BE2C (cell line): ENCODE measurements at regions not wholly inside any gene's neighbourhood (a gene's known extent, or its start where the extent isn't known, plus 50 kb on each side); places are given as distances from the start of the nearest gene placed in this dataset.

Experiments
- DNase-seq: peaks from one replicate; pipeline ENCODE4 v3.0.0-alpha.2; 2020
- H3K27me3 ChIP-seq: fragments of 250-450 bp; sonication (Bioruptor Pico); 2 replicates; pipeline ENCODE4 v1.5.1; 2020; ENCODE audit warnings: mild to moderate bottlenecking
- H3K36me3 ChIP-seq: fragments of 250-450 bp; sonication (Bioruptor Pico); 2 replicates; pipeline ENCODE4 v1.5.1; 2020; ENCODE audit warnings: mild to moderate bottlenecking
- H3K4me1 ChIP-seq: fragments of 250-450 bp; sonication (Bioruptor Pico); 2 replicates; pipeline ENCODE4 v1.5.1; 2020
- H3K4me3 ChIP-seq: 2 replicates; pipeline ENCODE4 v1.5.1; 2011; ENCODE audit warnings: low read depth, low read length
- H3K9me3 ChIP-seq: fragments of 250-450 bp; sonication (Bioruptor Pico); 2 replicates; pipeline ENCODE4 v1.5.1; 2020
- TF ChIP-seq, protein P1 (sequence below): IDR thresholded peaks from 2 replicates; pipeline ENCODE4 v1.5.1; 2012; ENCODE audit warnings: mild to moderate bottlenecking, low read depth, low read length

DNA sequence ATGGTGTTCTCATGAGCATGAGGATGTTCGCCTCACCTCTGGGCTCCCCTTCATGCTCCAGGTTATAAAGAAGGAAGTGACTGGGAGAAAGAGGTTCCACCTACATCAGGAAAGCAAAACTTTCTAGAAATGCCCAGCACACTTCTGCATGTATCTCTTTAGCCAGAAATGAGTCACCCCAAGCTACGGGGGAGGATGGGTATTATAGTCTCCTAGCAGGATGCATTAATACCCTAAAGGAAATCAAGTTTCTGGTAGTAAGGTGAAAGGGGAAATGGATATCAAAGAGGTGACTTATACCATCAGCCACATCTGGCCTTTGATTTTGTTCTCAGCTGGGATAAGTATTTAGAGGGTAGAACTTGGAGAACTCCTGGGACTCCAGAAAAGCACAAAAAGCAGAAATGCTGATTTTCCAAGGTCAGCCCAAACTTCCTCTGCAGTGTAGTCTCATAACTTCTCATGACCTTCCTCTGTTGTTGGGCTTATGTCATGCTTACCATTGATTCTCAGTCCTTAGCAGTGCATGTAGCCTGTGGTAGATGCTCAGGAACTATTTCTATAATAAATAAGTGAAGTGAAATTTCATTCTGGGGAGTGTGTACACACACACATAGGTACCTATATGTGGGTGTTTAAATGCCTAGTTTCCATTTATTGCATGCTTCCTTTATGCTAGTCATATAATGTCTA, 209.4 kb upstream of the CRY1 start:
- peaks cover 11% of the 10 kb centered on the region; the same call in 1 of the 2 replicates for H3K27me3 ChIP-seq
- H3K4me1 ChIP-seq: no peaks in the 10 kb centered on the region
- DNase-seq: no peak
- TF ChIP-seq, protein P1, sequence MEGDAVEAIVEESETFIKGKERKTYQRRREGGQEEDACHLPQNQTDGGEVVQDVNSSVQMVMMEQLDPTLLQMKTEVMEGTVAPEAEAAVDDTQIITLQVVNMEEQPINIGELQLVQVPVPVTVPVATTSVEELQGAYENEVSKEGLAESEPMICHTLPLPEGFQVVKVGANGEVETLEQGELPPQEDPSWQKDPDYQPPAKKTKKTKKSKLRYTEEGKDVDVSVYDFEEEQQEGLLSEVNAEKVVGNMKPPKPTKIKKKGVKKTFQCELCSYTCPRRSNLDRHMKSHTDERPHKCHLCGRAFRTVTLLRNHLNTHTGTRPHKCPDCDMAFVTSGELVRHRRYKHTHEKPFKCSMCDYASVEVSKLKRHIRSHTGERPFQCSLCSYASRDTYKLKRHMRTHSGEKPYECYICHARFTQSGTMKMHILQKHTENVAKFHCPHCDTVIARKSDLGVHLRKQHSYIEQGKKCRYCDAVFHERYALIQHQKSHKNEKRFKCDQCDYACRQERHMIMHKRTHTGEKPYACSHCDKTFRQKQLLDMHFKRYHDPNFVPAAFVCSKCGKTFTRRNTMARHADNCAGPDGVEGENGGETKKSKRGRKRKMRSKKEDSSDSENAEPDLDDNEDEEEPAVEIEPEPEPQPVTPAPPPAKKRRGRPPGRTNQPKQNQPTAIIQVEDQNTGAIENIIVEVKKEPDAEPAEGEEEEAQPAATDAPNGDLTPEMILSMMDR: no peak
- no peaks in the 10 kb centered on the region for H3K9me3 ChIP-seq
- no peaks in the 10 kb centered on the region for H3K36me3 ChIP-seq
- H3K4me3 ChIP-seq: no peak overlapping the region

DNA sequence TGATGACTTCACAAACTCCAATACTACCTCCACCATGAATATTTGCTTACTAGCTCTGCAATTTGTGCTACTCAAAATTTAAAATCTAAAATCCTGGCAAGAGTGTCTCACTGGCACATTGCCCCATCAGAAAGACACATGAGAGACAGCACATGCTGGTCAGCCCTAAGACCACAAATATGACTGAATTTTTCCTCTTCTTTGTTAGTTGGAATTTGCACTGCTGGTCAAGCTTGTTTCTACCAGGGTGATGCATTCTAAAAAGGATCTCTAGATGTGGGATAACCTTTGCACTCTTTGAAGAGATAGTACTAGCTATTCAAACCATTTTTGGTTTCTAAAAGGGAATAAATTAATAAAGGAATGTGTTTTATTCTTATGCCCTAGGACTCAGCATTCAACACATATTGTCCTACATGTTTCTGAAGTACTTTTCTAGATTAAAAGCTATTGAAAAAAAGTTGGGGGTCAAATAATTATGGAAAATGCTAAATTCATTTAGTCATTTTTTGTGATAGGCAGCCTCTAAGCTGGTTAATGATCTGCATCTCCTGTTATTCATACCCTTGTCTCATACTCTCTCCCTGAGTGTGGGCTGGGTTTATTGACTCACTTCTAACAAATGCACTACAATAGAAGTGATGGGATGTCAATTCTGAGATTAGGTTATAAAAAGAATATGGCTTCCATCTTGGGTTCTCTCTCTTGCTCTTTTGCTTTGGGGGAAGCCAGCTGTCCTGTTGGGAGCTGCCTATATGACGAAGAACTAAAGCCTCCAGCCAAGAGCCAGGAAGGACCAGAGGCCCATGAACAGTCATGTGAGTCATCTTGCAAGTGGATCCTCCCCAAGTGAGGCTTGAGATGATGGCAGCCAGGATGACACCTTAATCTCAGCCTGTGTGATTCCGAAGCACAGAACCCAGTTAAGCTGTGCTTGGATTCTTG, 211.5 kb upstream of the CRY1 start:
- Histone ChIP-seq H3K9me3 (no peaks in the 10 kb centered on the region; the same call in 1 of the 2 replicates), H3K4me1 (no peaks in the 10 kb centered on the region), H3K4me3 (no peak overlapping the region), H3K36me3 (no peaks in the 10 kb centered on the region), H3K27me3 (peaks cover 11% of the 10 kb centered on the region)
- TF ChIP-seq, protein P1: no peak
- no peak for DNase-seq

DNA sequence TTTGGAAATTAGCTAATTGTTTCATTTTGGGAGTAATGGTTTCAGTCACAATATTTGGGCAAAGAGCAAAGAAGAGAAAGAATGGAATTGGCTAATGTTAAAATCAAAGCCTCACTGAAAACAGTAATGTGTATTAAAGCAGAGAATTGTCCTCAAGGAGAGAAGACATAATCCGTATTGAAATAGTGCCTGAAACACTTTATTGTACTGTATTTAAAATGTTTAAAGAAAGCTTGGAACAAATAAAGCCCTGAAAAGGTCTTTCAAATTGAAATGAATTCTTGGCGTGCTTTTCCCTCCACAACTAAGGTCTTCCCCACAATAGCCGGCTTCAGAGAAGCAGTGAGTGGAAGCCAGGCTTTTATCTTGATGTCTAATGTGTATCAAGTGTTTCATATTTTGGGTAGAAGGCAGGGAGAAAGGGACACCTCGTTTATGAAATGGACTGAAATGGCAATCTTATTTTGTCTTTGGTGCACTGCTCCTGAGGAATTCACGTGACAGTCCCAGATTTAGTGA, 212.9 kb upstream of the CRY1 start:
- no peaks in the 10 kb centered on the region; the same call in 1 of the 2 replicates for H3K9me3 ChIP-seq
- TF ChIP-seq, protein P1: no peak
- peaks cover 22% of the 10 kb centered on the region for H3K27me3 ChIP-seq
- no peak for DNase-seq
- no peaks in the 10 kb centered on the region for H3K36me3 ChIP-seq
- H3K4me3 ChIP-seq: no peak overlapping the region
- no peaks in the 10 kb centered on the region for H3K4me1 ChIP-seq

DNA sequence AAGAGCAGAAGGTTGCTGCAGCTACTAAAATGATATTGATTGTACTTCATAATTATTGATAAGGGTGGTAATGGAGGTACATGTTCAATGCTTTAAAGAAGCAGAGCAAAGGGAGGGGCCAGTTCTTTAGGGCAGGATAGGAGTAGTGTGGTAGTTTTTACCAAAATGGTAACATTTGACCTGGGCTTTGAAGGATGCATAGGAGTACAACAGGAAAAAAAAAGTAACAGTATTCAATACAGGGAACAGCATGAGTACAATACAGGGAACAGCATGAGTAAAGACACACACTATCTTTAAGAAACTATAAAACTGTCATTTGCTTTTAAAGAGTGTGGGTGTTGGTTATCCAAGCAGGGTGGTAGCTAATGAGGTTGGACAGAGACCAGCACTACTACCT, 215.0 kb upstream of the CRY1 start:
- Histone ChIP-seq H3K27me3 (peaks cover 35% of the 10 kb centered on the region), H3K4me3 (no peak overlapping the region), H3K36me3 (no peaks in the 10 kb centered on the region), H3K4me1 (no peaks in the 10 kb centered on the region), H3K9me3 (no peaks in the 10 kb centered on the region; the same call in 1 of the 2 replicates)
- TF ChIP-seq, protein P1: no peak
- no peak for DNase-seq

DNA sequence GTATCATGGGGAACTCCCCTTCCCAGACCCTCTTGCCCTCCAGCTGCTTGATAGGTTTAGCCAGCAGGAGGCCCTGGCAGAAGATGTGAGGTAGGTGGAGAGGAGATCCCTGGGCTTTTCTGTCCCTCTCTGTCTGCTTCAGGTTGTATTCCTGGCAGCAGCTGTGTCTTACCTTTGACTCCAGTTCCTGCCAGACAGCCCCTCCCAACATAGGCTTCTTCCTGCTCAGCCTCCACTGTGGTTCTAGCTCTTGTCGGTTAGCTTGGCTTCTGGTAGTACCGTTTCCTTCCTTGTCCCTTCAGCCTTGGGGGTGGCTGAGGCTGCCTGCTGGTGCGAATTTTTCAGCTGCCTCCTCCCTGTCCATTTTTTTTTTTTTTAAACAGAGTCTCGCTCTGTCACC, 215.7 kb upstream of the CRY1 start:
- H3K9me3 ChIP-seq: no peaks in the 10 kb centered on the region; the same call in 1 of the 2 replicates
- H3K4me3 ChIP-seq: no peak overlapping the region
- no peak for DNase-seq
- no peaks in the 10 kb centered on the region for H3K36me3 ChIP-seq
- H3K27me3 ChIP-seq: peaks cover 43% of the 10 kb centered on the region
- H3K4me1 ChIP-seq: no peaks in the 10 kb centered on the region
- TF ChIP-seq, protein P1: no peak
